ENCODE measurements at regions not wholly inside any gene's neighbourhood (a gene's known extent, or its start where the extent isn't known, plus 50 kb on each side); places are given as distances from the start of the nearest gene placed in this dataset.
"Not testable (repeated sequence)": the region's sequence is repeated elsewhere in the genome, so short reads cannot be mapped to it uniquely, and the experiment has no call there.

- DNase-seq (ENCODE audit: low read depth), result no peak
Measured at GRCh38 chr7:32765185-32765584, 126.4 kb downstream of the KBTBD2 start.

- no peak for DNase-seq (ENCODE audit: low read depth)
Measured at GRCh38 chr7:32762925-32763293, 128.7 kb downstream of the KBTBD2 start.

GRCh38 chr7:32762206-32762924, 129.2 kb downstream of the KBTBD2 start:
- DNase-seq (ENCODE audit: low read depth), result not testable (repeated sequence)

GRCh38 chr7:32761451-32762205, 129.9 kb downstream of the KBTBD2 start:
- no peak for DNase-seq (ENCODE audit: low read depth)

- not testable (repeated sequence) for DNase-seq (ENCODE audit: low read depth)
Measured at GRCh38 chr7:32760755-32761154, 130.8 kb downstream of the KBTBD2 start.

GRCh38 chr7:32759859-32760258, 131.7 kb downstream of the KBTBD2 start:
- DNase-seq (ENCODE audit: low read depth), result not testable (repeated sequence)

- not testable (repeated sequence) for DNase-seq (ENCODE audit: low read depth)
Measured at GRCh38 chr7:32753872-32754271, 137.7 kb downstream of the KBTBD2 start.

GRCh38 chr7:32748337-32748736, 143.2 kb downstream of the KBTBD2 start:
- not testable (repeated sequence) for DNase-seq (ENCODE audit: low read depth)

- not testable (repeated sequence) for DNase-seq (ENCODE audit: low read depth)
Measured at GRCh38 chr7:32747443-32748148, 144.0 kb downstream of the KBTBD2 start.

- not testable (repeated sequence) for DNase-seq (ENCODE audit: low read depth)
Measured at GRCh38 chr7:32741853-32742476, 149.6 kb downstream of the KBTBD2 start.

- DNase-seq (ENCODE audit: low read depth), result not testable (repeated sequence)
Measured at GRCh38 chr7:32739749-32740148, 151.8 kb downstream of the KBTBD2 start.

- not testable (repeated sequence) for DNase-seq (ENCODE audit: low read depth)
Measured at GRCh38 chr7:32738390-32738789, 153.2 kb downstream of the KBTBD2 start.

GRCh38 chr7:32732767-32733166, 158.8 kb downstream of the KBTBD2 start:
- DNase-seq (ENCODE audit: low read depth), result not testable (repeated sequence)

- DNase-seq (ENCODE audit: low read depth), result peak; percentile 20
Measured at GRCh38 chr7:32729335-32729675, 162.3 kb downstream of the KBTBD2 start.

- DNase-seq (ENCODE audit: low read depth), result peak; percentile 79
Measured at GRCh38 chr7:32728412-32729334, 162.9 kb downstream of the KBTBD2 start.

- DNase-seq (ENCODE audit: low read depth), result peak; percentile 67
Measured at GRCh38 chr7:32727483-32728411, 163.8 kb downstream of the KBTBD2 start.

GRCh38 chr7:32722837-32723236, 168.7 kb downstream of the KBTBD2 start:
- not testable (repeated sequence) for DNase-seq (ENCODE audit: low read depth)

GRCh38 chr7:32694182-32694581, 197.4 kb downstream of the KBTBD2 start:
- DNase-seq (ENCODE audit: low read depth), result no peak

All from myocyte (in vitro differentiated cells).